ENCODE measurements at regions not wholly inside any gene's neighbourhood (a gene's known extent, or its start where the extent isn't known, plus 50 kb on each side); places are given as distances from the start of the nearest gene placed in this dataset.

GRCh38 chr13:38542601-38543000 is 144.3 kb upstream of the FREM2 start:
- H3K9ac ChIP-seq (ENCODE audit: insufficient read depth, low read length, poor library complexity, severe bottlenecking): no peak overlapping the region
- no peak overlapping the region for H2AFZ ChIP-seq (ENCODE audit: insufficient read depth, low read depth, low read length, poor library complexity, severe bottlenecking)
- no peak overlapping the region for H3K27ac ChIP-seq (ENCODE audit: low read depth in 1 of 2, low read length in 2 of 2)
- H3K9me3 ChIP-seq (replicated peaks in 1 of 2; ENCODE audit: control insufficient read depth in 1 of 2, insufficient read depth in 1 of 2, low read length in 2 of 2): no peaks in the 10 kb centered on the region
- no peaks in the 10 kb centered on the region for H3K4me1 Mint-ChIP-seq
- intact Hi-C loops (cut with micrococcal nuclease): no loop called here
- H3K4me3 Mint-ChIP-seq: no peak overlapping the region
- H3K27ac Mint-ChIP-seq: no peak overlapping the region
- peaks cover 0 to 3% (median 0%) of the 10 kb centered on the region in 7 donors for H3K9me3 Mint-ChIP-seq
- no peaks in the 10 kb centered on the region for H3K27me3 Mint-ChIP-seq (ENCODE audit: low read depth in 3 of 3)
- TF ChIP-seq, protein P1, sequence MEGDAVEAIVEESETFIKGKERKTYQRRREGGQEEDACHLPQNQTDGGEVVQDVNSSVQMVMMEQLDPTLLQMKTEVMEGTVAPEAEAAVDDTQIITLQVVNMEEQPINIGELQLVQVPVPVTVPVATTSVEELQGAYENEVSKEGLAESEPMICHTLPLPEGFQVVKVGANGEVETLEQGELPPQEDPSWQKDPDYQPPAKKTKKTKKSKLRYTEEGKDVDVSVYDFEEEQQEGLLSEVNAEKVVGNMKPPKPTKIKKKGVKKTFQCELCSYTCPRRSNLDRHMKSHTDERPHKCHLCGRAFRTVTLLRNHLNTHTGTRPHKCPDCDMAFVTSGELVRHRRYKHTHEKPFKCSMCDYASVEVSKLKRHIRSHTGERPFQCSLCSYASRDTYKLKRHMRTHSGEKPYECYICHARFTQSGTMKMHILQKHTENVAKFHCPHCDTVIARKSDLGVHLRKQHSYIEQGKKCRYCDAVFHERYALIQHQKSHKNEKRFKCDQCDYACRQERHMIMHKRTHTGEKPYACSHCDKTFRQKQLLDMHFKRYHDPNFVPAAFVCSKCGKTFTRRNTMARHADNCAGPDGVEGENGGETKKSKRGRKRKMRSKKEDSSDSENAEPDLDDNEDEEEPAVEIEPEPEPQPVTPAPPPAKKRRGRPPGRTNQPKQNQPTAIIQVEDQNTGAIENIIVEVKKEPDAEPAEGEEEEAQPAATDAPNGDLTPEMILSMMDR (IDR thresholded peaks at IDR 0.05): no peak
- H3K36me3 ChIP-seq (replicated peaks in 1 of 2; ENCODE audit: control insufficient read depth in 1 of 2, insufficient read depth in 2 of 2, low read length in 2 of 2): no peaks in the 10 kb centered on the region
- no peaks in the 10 kb centered on the region for H4K20me1 ChIP-seq (ENCODE audit: insufficient read depth, low read length)
- H3K4me2 ChIP-seq (replicated peaks; ENCODE audit: extremely low read depth, low read length, poor library complexity, severe bottlenecking): no peak overlapping the region
- no CpG with 5 or more reads among the region's 3 CpGs for WGBS (ENCODE audit: insufficient coverage)
- no peaks in the 10 kb centered on the region for H3K79me2 ChIP-seq (ENCODE audit: insufficient read depth, low read length)
- no peaks in the 10 kb centered on the region for H3K27me3 ChIP-seq (ENCODE audit: control insufficient read depth in 2 of 2, insufficient read depth in 2 of 2, low read length in 2 of 2)
- H3K36me3 Mint-ChIP-seq: no peaks in the 10 kb centered on the region
- H3K4me3 ChIP-seq (replicated peaks in 1 of 3; ENCODE audit: low read depth in 2 of 3, low read length in 3 of 3): no peak overlapping the region
- H3K4me1 ChIP-seq (ENCODE audit: control insufficient read depth in 1 of 2, insufficient read depth in 2 of 2, low read length in 2 of 2): no peaks in the 10 kb centered on the region
- no peak for DNase-seq

GRCh38 chr13:38543561-38543960 is 143.3 kb upstream of the FREM2 start:
- no peaks in the 10 kb centered on the region for H3K36me3 Mint-ChIP-seq
- no peak overlapping the region for H3K4me3 ChIP-seq (replicated peaks in 1 of 3; ENCODE audit: low read depth in 2 of 3, low read length in 3 of 3)
- H3K36me3 ChIP-seq (replicated peaks in 1 of 2; ENCODE audit: control insufficient read depth in 1 of 2, insufficient read depth in 2 of 2, low read length in 2 of 2): no peaks in the 10 kb centered on the region
- 100% methylated on average over 1 of the region's 4 CpGs for WGBS (ENCODE audit: insufficient coverage)
- H3K27me3 Mint-ChIP-seq (ENCODE audit: low read depth in 3 of 3): no peaks in the 10 kb centered on the region
- H3K9ac ChIP-seq (ENCODE audit: insufficient read depth, low read length, poor library complexity, severe bottlenecking): no peak overlapping the region
- H3K79me2 ChIP-seq (ENCODE audit: insufficient read depth, low read length): no peaks in the 10 kb centered on the region
- no peak overlapping the region for H3K4me2 ChIP-seq (replicated peaks; ENCODE audit: extremely low read depth, low read length, poor library complexity, severe bottlenecking)
- no peaks in the 10 kb centered on the region for H3K4me1 ChIP-seq (ENCODE audit: control insufficient read depth in 1 of 2, insufficient read depth in 2 of 2, low read length in 2 of 2)
- no peak overlapping the region for H3K27ac ChIP-seq (ENCODE audit: low read depth in 1 of 2, low read length in 2 of 2)
- no peak overlapping the region for H3K4me3 Mint-ChIP-seq
- H2AFZ ChIP-seq (ENCODE audit: insufficient read depth, low read depth, low read length, poor library complexity, severe bottlenecking): no peak overlapping the region
- H3K4me1 Mint-ChIP-seq: no peaks in the 10 kb centered on the region
- no peaks in the 10 kb centered on the region for H3K9me3 ChIP-seq (replicated peaks in 1 of 2; ENCODE audit: control insufficient read depth in 1 of 2, insufficient read depth in 1 of 2, low read length in 2 of 2)
- no peaks in the 10 kb centered on the region for H4K20me1 ChIP-seq (ENCODE audit: insufficient read depth, low read length)
- DNase-seq: no peak
- no peak overlapping the region for H3K27ac Mint-ChIP-seq
- TF ChIP-seq, protein P1 (IDR thresholded peaks at IDR 0.05): no peak
- H3K9me3 Mint-ChIP-seq: peaks cover 0 to 3% (median 0%) of the 10 kb centered on the region in 7 donors
- no peaks in the 10 kb centered on the region for H3K27me3 ChIP-seq (ENCODE audit: control insufficient read depth in 2 of 2, insufficient read depth in 2 of 2, low read length in 2 of 2)
- intact Hi-C loops (cut with micrococcal nuclease): no loop called here
